ELR (cell line): ENCODE measurements at regions not wholly inside any gene's neighbourhood (a gene's known extent, or its start where the extent isn't known, plus 50 kb on each side); places are given as distances from the start of the nearest gene placed in this dataset.
A peak's percentile ranks its signal among the peaks of the same experiment; 100 is the strongest.
"Not testable (repeated sequence)": the region's sequence is repeated elsewhere in the genome, so short reads cannot be mapped to it uniquely, and the experiment has no call there.

Experiments
- DNase-seq: peaks from one replicate; pipeline ENCODE4 v3.0.0-alpha.2; 2015; ENCODE audit warnings: low read depth

DNA sequence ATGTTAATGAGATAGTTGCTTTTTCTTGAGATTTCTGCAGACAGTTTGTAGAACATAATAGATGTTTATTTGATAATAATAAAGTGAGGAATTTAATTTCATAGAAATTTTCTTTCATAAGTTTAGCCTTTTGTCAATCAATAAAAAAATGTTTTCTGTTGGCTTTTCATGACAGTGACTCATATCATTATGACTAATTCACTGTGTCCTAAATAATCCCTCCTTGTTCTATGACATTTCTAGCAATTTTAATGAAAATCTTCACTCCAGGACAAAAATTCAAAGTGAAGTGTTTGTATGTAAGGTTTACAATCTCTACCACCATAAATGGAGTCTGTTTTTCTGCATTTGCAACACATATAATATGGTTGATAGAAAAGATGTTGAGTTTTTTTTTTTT lies 109.9 kb downstream of the UTRN start:
- peak; percentile 54 for DNase-seq

- no peak for DNase-seq
Measured at GRCh38 chr6:144395826-144396225, 110.7 kb downstream of the UTRN start.

DNA sequence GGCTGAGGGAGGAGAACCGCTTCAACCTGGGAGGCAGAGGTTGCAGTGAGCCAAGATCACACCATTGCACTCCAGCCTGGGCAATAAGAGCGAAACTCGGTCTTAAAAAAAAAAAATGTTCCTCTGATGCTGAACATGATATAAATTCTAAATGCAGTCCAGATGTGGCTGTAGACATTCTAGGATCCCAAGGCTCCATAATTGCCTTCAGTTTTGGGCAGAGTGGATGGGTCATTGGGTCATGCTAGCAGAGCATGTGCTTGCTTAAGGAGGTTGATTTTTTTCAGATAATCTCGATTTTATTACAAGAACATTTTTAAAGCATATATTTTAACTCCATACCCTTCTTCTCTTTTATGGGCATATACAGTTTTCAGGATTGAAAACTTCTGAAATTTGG lies 112.0 kb downstream of the UTRN start:
- no peak for DNase-seq

GRCh38 chr6:144400321-144400720 lies 115.2 kb downstream of the UTRN start:
- no peak for DNase-seq

GRCh38 chr6:144401736-144402733 lies 116.9 kb downstream of the UTRN start:
- DNase-seq = no peak

DNA sequence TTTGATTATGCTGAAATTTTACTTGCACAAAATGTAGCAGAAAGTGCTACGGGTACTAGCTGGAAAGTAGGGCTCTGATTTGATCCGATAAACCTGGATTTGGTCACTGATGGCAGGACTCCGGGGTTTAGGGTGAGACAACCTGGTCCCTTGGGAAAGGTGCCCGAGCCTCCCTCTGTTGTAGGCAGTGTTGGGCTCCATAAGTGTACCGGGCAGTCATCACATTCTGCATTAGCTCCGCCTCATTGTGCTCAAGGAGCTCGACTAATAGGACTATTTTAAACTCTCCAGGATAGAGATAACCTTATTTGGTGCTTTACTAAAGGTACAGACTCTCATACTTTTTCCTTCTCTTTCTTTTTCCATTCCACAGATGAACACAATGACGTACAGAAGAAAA lies 117.6 kb downstream of the UTRN start:
- no peak for DNase-seq

DNA sequence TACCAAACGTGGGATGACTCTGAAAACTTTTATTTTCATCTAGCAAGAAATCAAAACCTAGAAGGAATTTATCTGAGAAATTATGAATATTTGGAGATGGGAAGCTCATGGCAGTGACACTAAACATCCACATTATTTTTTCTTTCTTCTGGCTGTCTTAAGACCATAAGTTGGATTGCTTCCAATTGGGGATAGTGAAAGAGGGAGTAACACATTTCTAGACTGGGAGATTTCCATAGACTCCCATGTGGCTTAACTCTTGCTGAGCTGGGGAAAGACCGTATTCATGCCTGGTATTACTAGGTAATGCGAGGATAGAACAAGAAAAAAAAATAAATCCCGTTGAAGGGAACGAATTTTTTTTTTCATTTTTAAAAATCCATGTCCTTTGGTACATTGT lies 120.0 kb downstream of the UTRN start:
- DNase-seq = no peak

- DNase-seq = no peak
Measured at GRCh38 chr6:144406796-144407195, 121.7 kb downstream of the UTRN start.

- no peak for DNase-seq
Measured at GRCh38 chr6:144408161-144408560, 123.0 kb downstream of the UTRN start.

DNA sequence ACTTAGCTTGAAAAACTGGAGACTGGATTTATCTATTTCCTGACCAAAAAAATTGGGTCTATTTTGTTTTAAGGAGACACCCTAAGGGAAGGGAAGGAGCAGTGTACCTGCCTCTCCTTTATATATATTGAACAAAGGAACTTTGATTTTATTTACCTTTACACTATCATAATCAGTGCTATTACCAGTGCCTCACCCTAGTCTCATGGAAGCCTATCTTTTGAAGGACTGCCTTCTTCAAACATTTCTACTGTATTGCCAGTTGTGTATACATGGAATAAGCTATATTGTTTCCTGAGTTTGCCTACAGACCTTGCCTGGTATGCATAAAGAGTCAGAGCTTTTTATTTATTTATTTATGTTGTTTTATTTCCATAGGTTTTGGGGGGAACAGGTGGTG lies 124.9 kb downstream of the UTRN start:
- DNase-seq = no peak

DNA sequence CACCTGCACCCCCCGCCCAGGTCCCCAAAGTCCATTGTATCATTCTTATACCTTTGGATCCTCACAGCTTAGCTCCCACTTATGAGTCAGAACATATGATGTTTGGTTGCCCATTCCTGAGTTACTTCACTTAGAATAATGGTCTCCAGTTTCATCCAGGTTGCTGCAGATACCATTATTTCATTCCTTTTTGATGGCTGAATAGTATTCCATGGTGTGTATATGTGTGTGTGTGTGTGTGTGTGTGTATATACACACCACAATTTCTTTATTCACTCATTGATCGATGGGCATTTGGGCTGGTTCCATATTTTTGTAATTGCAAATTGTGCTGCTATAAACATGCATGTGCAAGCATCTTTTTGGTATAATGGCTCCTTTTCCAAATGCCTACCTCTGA lies 125.4 kb downstream of the UTRN start:
- DNase-seq = not testable (repeated sequence)

- peak; percentile 36 for DNase-seq
Measured at GRCh38 chr6:144411531-144412165, 126.5 kb downstream of the UTRN start.

DNA sequence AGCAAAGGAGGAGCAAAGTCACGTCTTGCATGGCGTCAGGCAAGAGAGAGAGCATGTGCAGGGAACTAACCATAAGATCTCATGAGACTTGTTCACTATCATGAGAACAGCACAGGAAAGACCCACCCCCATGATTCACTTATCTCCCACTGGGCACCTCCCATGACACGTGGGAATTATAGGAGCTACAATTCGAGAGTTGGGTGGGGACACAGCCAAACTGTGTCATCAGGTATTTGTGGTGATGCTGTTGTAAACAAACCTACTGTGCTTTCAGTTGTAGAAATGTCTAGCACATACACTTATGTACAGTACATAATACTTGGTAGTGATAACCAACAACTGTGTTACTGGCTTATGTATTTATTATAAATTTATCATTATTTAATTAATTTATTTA lies 128.3 kb downstream of the UTRN start:
- peak; percentile 78 for DNase-seq

DNA sequence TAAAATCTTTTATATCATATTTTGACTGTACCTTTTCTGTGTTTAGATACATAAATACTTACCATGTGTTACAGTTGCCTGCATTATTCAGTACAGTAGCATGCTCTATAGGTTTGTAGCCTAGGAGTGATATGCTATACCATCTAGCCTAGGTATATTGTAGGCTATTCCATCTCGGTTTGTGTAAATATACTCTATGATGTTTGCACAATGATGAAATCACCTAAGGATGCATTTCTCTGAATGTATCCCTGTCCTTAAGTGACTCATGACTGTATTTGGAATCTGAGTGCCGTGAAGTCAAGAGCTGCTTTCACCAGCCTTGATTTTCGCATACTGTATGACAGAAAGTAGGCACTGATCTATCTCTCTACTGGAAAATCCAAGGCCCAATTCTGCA lies 129.9 kb downstream of the UTRN start:
- peak; percentile 92 for DNase-seq

- DNase-seq = peak; percentile 95
Measured at GRCh38 chr6:144415835-144416237, 130.7 kb downstream of the UTRN start.

DNA sequence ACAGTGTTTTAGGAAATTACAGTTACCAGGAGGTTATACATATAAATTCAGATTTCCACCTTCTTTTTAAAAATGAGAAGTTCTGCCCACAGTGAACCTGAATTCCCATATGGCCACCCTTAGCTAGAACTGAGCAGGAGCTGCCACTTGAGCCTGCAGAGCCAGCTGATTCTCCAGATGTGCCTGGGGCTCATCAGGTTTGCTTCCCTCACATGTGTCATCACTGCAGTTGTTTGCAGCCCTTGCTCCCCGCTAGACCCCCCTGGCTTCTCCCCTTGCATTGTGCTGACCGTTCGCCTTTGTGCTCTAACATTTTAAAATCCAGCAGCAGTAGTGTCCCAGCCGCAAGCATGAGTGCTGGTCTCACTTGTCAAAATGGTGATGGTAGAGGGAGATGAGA lies 131.1 kb downstream of the UTRN start:
- DNase-seq = no peak

GRCh38 chr6:144416773-144417172 lies 131.6 kb downstream of the UTRN start:
- DNase-seq = no peak

GRCh38 chr6:144417681-144418080 lies 132.5 kb downstream of the UTRN start:
- DNase-seq = peak; percentile 34

DNA sequence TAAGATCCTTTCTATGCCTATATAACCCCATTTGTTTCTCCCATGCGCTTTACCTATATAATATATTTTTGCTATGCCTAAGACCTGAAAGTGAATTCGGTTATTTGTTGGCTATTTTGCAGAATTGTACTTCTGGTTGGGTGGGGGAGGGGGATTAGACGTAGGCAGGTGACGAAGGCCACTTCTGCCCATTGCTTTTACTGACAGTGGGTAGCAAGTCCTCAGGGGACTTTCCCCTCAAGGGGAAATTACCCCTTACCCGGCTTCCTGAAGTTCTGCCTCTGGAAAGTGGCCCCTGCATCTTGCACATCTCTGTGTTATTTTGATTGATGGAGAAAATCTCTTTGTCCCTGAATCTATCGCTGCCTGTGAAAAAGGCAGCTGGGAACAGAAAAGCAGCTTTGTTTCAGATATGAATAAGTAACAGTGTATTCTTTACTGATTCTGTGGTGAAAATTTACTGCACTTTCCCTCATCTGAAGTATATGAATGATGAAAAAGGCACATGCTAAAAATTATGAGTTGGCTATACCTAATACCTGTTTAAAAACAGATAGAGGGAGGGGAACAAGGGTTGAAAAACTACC lies 133.9 kb downstream of the UTRN start:
- no peak for DNase-seq

DNA sequence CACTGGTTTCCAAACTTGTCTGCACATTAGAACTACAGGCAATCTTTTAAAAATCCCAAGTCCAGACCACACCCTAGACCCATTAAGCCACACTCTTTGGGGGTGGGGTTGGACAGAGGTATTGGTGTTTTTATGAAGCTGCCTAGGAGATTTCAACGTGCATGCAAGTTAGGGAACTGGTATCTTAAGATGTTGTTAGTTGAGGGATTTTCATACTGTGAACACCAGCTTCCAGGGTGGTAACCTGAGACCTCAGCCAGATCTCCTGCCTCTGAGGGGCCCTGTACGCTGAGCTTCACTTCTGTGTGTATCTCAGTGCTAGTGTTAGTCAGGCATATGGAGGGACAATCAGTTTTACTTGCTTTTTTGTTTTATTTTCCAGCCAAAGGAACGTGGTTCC lies 138.0 kb downstream of the UTRN start:
- DNase-seq = no peak

GRCh38 chr6:144429753-144430152 lies 144.6 kb downstream of the UTRN start:
- DNase-seq = no peak

DNA sequence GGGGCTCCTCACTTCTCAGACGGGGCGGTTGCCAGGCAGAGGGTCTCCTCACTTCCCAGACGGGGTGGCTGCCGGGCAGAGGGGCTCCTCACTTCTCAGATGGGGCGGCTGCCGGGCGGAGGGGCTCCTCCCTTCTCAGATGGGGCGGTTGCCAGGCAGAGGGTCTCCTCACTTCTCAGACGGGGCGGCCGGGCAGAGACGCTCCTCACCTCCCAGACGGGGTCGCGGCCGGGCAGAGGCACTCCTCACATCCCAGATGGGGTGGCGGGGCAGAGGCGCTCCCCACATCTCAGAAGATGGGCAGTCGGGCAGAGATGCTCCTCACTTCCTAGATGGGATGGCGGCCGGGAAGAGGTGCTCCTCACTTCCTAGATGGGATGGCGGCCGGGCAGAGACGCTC lies 148.3 kb downstream of the UTRN start:
- not testable (repeated sequence) for DNase-seq
